NK-92 (cell line): ENCODE measurements at regions not wholly inside any gene's neighbourhood (a gene's known extent, or its start where the extent isn't known, plus 50 kb on each side); places are given as distances from the start of the nearest gene placed in this dataset.

Experiments
- DNase-seq: peaks from one replicate; lab custom pipeline; 2025; ENCODE audit not compliant: unreplicated experiment; lab: John Stamatoyannopoulos, UW

DNA sequence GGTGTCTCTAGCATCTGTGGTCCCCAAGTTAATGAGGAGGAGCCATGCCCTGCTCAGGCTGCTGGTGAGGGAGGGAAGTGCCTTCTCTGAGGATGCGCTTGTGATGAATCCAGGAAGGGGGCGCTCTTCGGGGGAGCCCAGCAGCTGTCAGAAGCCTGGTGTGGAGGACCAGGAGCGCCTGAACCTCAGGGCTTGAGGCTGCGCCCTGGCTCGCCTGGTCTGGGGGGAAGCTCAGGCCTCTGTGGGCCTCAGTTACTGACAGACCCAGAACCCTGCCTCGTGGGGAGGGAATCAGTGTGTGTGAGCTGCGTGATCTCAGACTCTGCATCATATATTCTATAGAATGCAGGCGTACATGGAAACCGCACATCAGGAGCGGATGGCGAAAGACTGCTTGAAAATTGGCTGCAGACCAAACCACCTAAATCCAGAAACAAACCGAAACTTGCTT lies 126.1 kb downstream of the SEC14L1 start:
- no peak for DNase-seq

DNA sequence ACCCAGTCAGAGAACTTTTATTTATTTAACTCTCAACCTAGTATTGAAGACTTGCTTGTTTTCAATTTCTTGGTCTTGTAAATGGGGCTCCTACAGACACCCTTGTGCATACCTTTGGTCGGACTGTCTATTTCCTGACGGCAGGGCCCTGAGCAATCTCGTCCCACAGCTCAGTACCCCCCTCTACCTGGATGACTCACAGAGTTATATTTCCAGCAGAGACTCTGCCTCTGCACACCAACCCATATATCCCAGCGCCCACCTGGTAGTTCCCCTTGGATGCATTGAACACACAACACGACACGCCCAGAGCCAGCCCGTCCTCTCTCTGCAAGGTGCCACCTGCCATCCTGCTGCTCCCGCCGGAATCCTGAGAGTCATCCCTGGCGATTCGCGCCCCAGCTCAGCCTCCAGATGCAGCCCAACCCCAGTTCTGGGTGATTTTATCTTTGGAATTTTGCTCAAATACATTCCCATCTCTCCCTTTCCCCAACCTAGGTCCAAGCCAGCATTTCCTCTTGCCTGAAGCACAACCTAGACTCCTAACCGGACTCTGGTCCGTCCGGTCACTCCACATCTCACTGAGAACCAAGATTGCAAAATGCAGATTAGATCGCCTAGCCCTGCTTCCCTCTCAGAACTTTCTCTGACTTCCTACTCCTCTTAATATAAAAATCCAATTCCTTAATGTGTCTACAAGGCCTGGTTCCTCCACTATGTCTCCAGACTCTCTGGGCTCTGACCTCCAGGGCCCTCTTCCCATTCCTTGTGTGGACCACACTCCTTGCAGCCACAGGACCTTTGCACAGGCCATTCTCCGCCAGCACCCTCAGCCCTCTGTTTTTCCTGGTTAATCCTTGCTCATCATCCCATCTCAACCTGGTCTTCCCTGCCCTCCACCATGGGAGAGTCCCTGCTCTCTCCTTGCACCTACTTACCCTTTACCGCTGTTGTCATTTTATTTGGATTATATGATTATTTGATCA lies 129.2 kb downstream of the SEC14L1 start:
- no peak for DNase-seq

DNA sequence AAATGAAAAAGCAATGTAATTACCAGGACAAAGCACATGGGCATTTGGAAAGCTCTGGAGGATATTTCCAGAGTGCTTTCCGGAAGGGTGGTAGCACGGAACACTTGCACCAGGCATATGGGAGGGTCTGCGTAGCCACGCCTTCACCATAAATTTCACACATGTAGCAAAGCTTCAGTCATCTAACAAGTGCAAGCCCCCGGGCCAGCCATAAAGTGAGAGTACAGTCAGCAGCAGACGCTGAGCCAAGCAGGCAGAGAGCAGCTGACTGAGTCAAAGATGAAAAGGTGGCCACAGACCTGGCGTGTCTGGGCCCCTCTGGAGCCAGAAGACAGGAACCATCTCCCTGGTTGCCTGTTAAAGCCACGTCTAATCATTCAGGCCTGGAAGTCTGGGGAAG lies 130.6 kb downstream of the SEC14L1 start:
- no peak for DNase-seq

DNA sequence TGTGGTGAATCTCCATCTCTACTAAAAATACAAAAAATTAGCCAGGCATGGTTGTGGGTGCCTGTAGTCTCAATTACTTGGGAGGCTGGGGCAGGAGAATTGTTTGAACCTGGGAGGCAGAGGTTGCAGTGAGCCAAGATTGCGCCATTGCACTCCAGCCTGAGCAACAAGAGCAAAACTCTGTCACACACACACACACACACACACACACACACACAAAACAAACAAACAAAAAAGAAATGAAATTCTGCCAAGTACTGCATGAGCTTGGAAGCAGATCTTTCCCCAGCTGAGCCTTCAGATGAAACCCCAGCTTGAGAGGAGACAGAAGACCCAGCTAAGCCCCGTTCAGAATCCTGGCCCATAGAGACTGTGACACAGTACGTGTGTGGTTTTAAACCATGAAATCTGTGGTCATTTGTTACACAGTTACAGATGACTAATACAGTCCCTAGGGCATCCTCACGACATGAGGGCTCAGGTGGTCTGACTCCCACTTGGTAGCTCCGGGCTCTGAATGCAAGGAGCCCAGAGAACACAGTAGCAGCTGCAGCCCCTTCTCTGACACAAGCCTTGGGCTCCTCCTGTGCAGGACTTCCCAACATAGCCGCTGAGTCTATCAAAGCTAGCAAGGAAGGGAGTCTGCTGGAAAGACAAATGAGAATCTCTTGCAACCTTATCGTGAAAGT lies 132.8 kb downstream of the SEC14L1 start:
- DNase-seq: no peak

DNA sequence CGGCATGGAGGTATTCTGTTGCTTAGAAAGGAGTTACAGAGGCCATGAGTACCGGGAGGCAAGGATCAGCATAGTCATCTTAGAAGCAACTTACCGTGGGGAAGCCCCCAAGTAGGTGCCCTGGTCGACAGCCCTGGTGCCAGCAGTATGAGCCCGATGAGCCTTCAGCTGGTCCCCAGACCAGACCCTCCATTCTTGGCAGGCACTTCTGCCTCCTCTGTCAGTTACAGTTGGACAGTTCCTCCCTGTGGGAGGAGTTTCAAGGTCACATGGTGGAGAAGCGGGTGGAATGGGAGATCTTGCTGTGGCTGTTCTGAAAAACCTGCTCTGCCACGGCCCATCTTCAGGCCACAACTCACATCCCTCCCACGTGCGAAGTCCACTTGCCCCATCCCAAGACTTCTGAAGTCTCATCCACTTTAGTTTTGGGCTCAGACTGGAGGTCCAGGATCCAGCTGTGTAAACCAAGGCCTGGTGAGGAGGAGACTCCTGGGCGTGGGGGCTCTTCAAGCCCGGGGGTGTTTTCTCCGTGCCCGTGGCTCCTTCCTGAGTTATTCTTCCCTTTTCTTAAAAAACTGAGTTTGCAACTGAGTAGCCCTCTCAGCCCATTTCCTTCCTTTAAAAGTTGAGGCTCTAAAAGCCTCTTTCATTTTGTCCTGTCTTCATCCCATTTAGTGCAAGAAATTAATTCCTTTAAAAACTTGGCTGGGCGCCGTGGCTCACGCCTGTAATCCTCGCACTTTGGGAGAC lies 133.5 kb downstream of the SEC14L1 start:
- no peak for DNase-seq

DNA sequence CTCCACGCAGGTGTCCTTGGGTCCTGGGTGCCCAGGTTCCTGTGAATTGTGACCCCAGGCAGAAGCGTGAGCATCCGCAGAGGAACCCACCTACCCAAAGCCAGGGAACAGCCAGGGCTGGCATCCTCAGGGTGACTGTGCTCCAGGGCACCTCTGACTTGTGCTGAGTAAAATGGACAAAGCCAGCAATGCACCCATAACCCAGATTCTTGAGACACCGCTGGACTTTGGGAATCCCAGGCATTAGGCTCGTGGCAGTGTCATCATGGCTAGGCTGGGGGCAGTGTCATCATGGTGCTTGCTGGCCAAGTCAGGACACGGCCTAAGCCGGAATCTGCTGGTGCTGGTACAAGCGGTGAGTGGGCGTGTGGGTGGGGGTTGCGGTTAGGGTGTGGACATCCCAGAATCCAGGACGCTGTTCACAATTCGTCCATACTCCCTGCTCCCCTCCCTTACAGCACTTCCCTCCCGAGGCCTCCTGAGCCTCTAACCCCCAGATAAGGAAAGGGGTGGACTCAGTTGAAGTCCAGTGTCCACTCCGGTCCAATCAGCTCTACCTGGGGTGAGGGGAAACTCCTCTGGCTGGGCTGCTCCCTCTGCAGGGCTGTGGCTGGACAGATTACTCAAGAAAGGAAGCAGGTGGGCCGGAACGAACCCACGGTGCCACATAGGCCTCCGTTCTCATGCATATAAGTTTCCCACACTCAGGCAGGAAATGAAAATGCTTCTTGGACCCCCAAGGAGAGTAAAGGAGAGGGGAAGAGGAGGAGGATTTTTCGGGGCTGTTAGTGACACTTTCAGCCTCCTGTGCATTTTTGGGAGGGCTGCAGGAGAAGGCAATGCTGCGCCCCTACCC lies 138.9 kb downstream of the SEC14L1 start:
- no peak for DNase-seq

DNA sequence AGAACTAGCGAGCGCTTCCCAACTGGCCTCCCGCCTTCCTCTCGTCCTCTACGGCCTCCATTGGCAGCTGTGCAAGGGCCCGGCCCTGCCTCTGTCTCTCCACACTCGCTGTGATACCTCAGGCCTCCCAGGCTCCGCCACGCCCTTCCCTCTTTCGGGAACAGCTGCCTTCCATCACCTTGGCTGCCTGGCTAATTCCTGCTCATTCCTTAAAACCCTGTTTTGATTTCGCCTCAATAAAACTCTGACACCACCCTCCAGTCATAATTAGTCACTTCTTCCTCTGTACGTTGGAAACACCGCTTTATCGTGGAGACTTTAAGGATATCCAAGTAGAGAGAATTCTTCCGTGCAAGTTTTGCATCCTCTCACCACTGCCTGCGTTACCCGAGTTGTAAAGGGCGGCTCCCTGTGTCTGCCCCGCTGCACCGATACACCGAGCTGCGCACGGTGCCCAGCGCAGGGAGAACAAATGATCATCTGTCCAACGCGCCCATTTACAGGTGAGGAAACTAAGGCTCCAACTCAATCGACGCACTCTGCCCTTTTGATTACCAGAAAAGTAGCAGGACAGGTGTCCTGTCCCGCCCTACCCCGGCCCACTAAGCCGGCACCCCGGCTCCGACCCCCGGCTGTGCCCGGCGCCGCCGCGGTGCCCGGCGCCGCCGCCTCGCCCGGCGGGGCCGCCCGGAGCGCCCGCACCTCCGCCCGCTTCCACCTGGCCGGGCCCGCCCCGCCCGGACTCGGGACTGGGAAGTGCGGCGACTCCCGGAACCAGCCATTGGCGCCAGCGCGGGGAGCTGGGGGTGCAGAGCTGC lies 139.7 kb downstream of the SEC14L1 start:
- DNase-seq: no peak

DNA sequence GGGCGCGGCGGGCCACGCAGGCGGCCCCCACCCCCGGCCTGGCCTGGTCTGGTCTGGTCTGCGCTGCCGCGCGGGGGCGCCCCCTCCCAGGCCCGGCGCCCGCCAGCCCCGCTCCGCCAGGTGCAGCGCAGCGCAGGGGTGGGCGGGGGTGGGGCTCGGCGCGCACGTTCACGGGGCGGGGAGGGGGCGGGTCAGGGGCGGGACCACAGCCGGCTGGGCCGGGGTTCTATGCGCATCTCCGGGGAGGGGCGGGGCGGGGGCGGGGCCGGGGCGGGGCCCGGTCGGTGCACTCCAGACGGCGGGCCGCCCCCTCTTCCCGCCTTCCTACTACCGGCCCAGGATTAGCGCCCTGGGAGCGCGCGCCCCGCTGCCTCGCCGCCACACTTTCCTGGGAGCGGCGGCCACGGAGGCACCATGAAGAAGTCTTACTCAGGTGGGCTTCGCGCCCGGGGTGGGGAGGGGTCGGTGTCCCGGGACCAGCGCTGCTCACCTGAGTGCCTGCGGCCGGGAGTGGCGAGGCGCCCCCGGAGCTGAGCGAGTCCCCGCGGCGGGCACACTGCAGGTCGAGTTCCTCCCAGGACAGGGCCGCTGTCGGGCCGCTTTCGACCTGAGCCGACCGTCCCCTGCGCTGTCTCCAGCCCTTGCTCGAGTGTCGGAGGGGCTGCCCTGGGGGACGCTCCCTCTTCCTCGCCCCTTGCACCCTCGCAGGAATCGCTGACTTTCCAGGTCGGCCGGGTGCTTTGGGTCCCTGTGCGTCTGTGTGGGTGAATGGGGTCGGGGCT lies 140.5 kb downstream of the SEC14L1 start:
- no peak for DNase-seq

DNA sequence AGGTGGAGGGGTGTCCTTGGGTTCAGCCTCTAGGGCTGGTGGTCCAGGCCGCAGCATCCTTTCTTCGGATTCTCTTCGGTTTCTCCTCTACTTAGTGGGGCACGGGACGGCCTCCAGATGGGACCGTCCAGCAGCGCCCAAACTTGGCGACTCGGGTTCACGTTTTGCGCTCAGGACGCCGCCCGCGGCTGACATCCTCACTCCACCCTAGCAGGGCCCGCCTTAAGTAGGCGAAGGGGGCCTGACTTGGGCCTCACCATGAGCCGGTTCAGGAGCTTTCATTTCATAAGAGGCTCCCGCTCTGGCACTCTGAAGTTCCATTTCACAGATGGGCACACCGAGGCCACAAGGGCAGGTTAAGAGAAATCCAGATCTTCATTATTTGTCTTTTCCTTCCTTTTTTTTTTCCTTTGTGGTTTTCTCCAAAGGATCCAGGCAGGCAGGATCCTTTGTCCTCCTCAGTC lies 141.2 kb downstream of the SEC14L1 start:
- DNase-seq: no peak

DNA sequence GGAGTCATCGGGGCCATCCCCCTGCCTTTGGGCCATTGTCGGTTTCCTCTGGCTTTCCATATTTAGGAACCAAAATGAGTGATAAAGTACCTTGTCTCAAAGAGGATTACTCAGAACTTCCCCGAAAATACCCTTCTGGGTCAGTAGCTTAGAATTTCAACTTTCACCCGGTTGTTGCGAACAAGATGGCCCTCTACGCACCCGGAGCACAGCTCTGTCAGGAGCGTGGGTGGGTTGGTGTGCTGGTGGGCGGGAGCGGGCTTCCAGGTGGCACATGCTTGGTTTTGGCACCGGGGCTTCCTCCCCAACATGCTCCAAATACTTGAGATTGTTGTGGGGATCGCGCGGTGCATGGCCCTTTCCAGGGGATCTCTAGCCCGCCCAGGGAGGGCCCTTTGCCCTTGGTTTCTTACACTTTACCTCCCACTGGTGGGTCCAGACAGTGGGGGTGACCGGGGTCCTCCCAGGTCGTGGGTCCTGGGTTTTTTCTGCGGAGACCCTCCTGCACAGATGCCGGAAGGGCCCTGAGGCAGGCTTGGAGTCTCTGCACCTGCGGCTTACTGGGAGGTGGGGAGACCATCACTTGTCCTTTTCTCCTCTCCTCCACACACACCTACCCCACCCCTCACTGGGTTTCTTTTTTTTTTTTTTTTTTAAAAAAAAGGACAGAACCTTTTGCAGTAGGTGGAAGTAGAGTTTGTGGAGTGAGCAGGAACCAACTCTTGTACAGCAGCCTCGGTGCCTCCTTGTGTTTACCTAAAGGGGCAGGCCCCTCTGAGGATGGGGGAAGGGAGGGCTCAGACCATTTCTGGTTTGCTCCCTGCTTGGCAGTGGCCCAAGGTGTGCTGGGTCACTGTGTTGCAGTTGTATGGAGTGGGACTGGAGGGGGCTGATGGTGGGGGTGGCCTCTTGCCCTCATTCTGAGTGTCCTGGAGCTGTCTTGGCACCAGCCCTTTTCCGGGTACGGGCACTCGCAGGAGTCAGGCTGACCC lies 142.1 kb downstream of the SEC14L1 start:
- DNase-seq: no peak

DNA sequence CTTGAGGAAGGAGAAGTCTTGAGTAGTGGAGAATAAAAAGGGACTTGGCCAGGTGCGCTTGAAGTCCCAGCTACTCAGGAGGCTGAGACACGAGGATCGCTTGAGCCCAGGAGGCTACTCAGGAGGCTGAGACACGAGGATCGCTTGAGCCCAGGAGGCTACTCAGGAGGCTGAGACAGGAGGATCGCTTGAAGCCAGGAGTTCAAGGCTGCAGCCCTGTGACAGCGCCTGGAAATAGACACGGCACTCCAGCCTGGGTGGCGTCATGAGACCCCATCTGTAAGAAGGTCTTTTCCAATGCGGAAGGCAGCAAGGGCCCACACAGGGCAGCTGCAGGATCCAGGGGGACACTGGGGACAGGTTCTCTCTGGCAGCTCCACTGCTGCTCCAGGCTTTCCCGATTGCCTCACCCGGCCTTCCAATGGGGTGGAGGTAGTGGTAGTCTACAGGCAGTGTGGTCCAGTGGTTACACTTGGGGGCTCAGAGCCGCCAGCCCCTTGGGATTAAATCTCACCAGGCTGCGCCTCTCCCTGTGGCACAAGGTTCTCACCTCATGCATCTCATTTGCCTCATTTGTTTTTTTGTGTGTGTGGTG lies 143.4 kb downstream of the SEC14L1 start:
- no peak for DNase-seq

DNA sequence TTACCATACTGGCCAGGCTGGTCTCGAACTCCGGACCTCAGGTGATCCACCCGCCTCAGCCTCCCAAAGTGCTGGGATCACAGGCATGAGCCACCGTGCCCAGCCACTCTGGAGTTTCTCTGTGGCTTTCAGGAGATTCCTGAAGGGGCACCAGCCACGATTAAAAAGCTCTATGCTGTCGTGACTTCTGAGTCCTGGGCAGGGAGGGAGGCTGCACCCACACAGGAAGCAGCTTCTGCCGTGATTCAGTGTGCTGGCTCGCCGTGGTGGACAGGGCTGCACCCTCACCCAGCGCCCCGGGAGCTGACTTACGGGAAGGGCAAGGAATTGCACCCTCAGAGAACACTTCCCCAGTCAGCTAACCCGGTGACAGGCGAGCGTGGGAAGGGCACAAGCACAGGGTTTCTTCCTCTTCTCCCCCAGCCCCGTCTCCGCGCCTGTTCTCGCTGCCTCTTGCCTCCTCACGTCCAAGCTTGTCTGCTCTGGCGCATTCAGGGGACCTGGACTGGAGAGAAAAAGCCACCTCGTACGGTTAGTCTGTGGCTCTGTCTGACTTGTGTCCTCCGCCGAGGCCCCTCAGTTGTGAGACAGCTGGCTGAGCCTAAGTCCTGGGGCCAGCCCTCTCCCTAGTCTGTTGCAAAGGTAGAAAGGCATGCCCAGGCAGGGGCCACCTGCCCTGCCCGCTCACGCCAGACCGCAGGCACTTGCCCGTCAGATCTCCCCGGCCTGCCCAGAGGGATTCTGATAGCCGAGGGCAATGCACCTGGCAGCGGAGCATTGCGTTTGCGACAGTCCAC lies 145.0 kb downstream of the SEC14L1 start:
- DNase-seq: no peak

DNA sequence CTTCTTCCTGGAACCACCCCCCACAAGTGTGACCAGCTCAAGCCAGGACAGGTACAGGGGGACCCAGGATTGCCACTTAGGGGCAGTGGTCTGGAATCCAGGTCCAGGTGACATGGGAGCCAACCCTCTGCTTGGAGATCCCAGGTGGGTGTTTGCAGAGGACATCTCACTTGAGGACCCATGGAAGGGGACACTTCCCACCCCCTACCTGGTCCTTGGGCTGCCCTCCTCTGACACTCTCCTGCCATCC lies 145.5 kb downstream of the SEC14L1 start:
- DNase-seq: no peak

DNA sequence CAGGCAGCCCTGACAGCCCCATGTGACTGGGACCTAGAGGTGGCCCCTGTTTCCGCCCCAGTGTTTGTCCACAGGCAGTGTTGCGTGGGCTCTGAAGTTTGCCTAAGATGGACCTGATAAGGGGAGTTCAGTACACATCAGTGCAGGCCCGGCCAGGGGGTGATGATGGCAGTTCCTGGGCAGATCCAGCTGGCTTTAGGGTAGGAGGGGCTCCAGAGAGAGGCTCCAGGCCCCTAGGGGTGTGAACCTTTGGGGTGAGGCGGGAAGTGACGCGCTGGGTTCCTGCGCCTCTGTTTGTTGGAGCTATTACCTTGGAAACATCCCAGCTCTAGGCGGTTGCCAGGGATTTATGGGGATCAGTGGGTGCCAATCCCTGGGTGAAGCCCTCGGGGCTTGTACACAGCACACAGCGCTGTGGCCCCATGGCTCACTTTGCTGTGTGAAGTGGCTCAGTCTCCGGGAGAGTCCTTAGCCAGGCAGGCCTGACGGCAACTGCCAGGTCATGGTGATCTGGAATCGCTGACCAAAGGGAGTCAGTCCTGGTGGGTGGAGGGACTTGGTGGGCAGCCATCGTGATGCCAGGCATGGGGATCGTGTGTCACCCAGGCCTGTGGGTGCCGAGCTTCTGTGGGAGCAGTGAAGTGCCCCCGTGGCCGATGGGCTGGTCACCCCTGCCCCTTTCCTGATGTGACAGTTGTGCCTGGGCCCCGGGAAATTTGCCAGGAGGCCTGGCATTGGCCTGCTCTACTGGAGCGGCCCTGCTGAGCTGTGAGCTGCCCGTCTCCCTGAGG lies 146.1 kb downstream of the SEC14L1 start:
- no peak for DNase-seq

DNA sequence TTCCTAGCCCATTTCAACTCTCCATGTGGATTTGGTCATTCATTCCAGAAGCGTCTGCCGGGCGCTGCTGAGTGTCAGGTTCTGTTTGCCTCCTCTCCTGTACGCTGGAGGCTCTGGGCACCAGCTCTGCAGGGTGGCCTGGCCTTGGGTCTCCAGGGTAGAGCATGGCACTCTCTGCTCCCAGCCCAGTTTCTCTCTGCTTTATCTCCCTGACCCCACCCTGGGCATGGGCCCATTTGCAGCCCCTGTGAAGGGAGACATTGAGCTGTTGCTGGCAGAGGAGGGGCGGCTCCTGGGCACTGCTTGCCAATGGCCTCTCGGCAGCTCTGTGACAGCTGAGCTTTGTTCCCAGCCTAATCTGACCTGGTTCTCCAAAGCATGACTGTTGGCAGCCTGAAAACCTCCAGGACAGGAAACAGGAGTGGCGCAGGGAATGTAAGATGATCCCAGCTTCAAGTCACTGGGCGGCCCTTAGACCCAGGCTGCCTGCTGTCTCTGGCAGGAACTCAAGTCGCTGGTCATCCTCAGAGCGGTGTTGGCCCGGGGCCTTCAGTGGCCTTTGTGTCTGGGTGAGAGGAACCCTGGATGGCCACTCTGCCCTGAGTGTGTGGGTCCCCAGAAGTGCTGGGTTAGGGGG lies 146.8 kb downstream of the SEC14L1 start:
- no peak for DNase-seq
